GM19455 (cell line): ENCODE measurements at regions not wholly inside any gene's neighbourhood (a gene's known extent, or its start where the extent isn't known, plus 50 kb on each side); places are given as distances from the start of the nearest gene placed in this dataset.
A peak's percentile ranks its signal among the peaks of the same experiment; 100 is the strongest.

Experiments used
- ATAC-seq: cut with Tn5 transposase; IDR thresholded peaks from one replicate; pipeline ENCODE4 v1.9.1; 2021; ENCODE audit not compliant: unreplicated experiment

GRCh38 chr15:70493376-70493775 is 270.0 kb downstream of the UACA start:
- no peak for ATAC-seq

GRCh38 chr15:70492240-70493177 is 270.8 kb downstream of the UACA start:
- peak; percentile 51 for ATAC-seq

- ATAC-seq: no peak
Observed at GRCh38 chr15:70491641-70492040, 271.7 kb downstream of the UACA start.

GRCh38 chr15:70491201-70491621 is 272.1 kb downstream of the UACA start:
- ATAC-seq: no peak

- no peak for ATAC-seq
Observed at GRCh38 chr15:70490838-70491155, 272.6 kb downstream of the UACA start.

GRCh38 chr15:70490148-70490837 is 273.1 kb downstream of the UACA start:
- no peak for ATAC-seq

- no peak for ATAC-seq
Observed at GRCh38 chr15:70488941-70489848, 274.2 kb downstream of the UACA start.

GRCh38 chr15:70488002-70488605 is 275.3 kb downstream of the UACA start:
- no peak for ATAC-seq

- no peak for ATAC-seq
Observed at GRCh38 chr15:70487387-70487740, 276.0 kb downstream of the UACA start.

- ATAC-seq: peak; percentile 47
Observed at GRCh38 chr15:70486451-70487386, 276.6 kb downstream of the UACA start.

GRCh38 chr15:70486012-70486411 is 277.3 kb downstream of the UACA start:
- ATAC-seq: no peak

- ATAC-seq: no peak
Observed at GRCh38 chr15:70484993-70485392, 278.4 kb downstream of the UACA start.

GRCh38 chr15:70483513-70483912 is 279.8 kb downstream of the UACA start:
- ATAC-seq: no peak

- no peak for ATAC-seq
Observed at GRCh38 chr15:70480196-70480856, 283.0 kb downstream of the UACA start.

- ATAC-seq: no peak
Observed at GRCh38 chr15:70479785-70480184, 283.6 kb downstream of the UACA start.

- no peak for ATAC-seq
Observed at GRCh38 chr15:70479056-70479455, 284.3 kb downstream of the UACA start.

- ATAC-seq: peak; percentile 50
Observed at GRCh38 chr15:70478251-70478990, 284.9 kb downstream of the UACA start.

GRCh38 chr15:70477750-70478250 is 285.6 kb downstream of the UACA start:
- ATAC-seq: no peak
